Activated CD8-positive, alpha-beta memory T cell treated with anti-CD3 and anti-CD28 coated beads, Interleukin-2, amount 50 U/mL, for 48 hours (primary cell): ENCODE measurements at regions not wholly inside any gene's neighbourhood (a gene's known extent, or its start where the extent isn't known, plus 50 kb on each side); places are given as distances from the start of the nearest gene placed in this dataset.

Experiments used
- DNase-seq: peaks from one replicate; pipeline ENCODE4 v3.0.0-alpha.2; 2020

DNA sequence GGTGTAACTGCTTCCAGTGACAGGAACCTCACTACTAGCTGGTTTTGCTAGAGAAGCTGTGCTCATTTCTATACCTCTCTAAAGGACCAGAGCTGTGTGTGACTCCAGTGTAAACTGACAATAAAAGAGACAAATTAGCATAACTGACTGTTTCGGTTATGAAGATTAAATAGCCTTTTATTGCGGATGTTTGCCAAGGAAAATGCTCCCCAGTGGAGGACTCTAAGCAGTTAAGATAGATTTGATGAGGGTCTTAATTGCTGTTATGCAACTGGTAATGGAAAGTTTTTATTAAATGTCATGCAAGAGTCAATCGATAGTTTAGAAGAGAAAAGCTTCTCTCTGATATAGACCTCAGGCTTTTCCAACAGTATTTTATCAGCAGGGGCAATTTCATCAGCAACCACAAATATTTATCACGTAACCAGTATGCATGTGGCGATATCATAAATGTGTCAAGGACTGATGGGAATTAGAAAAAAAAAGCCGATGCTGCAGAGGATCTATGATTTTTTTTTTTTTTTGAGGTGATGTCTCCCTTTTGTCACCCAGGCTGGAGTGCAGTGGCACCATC, 275.2 kb upstream of the DMAC1 start:
- DNase-seq = no peak

DNA sequence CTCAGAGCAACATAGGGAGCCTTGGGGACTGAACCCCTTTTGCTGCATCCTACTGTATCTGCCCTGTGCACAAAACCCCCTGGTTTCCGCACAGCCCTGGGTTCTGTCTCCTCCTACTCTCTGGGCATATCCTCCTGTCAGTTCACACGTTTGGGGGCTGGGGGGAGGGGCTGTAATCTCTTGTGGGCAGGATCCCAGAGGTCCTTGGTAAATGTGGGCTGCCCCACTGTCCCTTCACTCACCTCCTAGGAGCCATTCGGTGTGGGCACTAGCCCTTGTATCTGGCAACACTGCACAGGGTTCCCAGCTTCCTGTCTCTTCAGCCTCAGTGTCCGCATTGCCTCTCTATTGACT, 271.8 kb upstream of the DMAC1 start:
- no peak for DNase-seq

DNA sequence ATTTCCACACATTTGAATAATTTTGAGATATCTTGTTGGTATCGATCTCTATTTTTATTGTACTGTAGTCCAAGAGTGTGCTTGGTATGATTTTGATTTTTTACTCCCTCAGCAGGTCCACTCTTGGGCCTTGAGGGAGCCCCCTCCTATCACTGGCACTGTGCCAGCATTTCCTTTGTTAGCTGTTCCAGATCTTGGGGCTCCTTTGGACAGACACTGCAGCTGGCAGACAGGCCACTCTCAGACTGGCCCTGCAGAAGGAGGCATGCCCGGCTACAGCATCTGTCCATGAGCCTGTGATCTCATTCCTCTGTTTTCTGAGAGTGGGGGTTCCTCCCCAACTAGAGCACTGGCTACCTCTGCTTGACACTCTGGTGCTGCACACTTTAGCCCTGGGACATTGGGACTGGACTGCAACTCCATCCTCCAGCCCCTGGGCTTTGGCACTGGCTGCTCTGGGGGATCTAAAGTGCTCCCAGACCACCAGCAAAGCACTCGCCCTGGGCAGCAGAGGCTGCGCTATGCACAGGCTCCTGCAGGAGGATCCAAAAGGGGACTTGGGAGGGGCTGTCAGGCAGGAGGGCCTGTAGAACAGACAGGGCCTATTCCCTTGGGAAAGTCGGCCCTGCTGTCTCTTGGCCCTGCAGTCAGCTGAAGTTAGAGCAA, 271.3 kb upstream of the DMAC1 start:
- DNase-seq = no peak

DNA sequence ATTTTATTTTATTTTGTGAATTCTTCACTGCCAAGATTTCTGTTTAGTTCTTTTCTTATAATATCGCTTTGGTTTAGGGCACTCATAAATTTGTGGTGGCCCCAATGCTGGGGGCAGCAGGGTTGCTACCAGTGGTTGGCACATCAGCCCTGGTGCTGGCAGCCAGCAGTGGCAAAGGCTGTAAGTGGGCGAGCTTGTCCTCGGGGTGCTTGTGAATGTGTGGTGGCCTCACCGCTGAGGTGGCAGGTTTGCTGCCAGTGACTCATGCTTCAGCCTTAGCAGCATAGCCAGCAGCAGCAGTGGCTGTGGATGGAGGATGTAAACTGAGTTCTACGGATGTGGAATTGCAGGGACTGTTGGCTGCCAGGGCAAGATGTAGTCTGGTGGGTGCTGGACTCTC, 262.9 kb upstream of the DMAC1 start:
- DNase-seq = no peak

DNA sequence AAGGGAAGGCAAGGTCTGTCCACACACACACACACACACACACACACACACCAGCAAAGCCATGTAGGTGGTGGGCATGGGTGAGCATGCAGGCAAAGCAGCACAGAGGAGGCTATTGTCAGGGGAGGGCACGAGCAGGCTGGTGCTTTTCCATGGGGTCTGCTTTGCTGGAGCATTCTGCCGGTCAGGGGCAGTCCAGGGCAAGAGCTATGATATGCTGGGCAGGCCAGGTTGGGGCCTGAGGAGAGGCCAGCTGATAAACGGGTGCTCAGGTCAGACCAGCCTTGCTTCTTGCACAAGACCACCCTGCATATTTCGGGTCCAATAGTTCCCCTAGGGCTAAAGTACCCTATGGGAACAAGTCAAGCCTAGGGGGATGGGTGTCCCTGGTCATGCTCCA, 253.9 kb upstream of the DMAC1 start:
- no peak for DNase-seq

DNA sequence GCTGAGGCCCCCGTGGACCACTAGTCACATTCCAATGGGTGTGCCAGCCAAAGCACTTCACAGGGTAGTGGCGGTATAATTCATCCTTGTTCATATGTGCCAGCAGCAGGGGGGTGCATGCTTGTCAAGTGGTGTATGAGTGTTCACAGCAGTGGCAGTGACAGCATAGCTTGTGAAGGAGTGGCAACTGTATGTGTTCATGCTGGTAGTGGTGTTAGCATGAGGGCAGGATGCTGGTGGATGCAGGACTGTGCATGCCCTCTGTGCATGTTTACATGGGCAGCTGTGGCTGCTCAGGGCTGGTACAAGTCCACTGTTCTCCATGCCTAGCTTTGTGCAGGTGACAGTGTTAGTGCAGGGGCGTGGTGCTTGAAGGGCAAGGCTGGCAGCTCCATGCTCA, 253.4 kb upstream of the DMAC1 start:
- peak; percentile 42 for DNase-seq

DNA sequence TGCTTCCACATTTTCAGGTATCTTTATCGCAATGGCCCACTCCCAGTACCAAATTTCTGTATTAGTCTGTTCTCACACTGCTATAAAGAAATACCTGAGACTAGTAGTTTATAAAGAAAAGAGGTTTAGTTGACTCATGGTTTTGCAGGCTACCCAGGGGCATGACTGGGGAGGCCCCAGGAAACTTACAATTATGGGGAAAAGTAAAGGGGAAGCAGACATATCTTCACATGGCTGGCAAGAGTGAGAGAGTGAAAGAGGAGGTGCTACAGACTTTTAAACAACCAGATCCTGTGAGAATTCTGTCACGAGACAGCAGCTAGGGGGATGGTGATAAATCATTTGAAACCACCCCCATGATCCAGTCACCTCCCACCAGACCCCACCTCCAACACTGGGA, 238.2 kb upstream of the DMAC1 start:
- DNase-seq = no peak

DNA sequence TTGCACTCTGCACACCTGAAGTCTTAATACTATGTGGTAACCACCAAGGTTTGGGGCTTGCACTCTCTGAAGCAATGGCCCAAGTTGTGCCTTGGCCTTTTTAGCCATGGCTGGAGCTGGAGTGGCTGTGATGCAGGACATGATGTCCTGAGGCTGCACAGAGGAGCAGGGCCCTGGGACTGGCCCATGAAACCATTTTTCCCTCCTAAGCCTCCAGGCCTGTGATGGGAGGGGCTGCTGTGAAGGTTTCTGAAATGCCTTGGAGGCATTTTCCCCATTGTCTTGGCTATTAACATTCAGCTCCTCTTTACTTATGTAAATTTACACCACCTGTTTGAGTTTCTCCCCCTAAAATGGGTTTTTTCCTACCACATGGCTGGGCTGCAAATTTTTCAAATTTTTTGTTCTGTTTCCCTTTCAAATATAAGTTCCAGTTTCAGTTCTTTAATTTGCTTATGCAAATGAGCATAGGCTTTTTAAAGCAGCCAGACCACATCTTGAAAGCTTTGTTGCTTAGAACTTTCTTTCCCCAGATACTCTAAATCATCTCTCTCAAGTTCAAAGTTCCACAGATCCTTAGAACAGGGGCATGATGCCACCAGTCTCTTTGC, 237.4 kb upstream of the DMAC1 start:
- no peak for DNase-seq

DNA sequence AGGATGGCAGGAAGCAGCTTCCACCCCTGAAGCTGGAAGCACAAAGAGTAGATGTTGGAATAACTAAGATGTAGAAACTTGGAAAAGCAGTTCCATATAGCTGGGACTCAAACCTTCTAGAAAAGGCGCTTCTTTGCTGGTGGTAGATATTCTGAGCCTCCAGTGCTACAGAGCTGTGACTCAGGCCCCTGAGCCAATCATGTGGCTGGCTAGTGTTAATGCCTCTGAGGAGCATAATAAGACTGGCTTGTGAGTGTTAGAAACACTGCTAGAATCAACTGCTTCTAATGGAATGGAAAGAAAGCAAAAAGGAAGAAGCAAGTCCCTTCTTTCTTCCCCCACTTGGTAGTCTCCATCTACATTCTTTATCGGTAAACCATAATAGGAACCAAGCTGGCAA, 234.2 kb upstream of the DMAC1 start:
- DNase-seq = no peak

DNA sequence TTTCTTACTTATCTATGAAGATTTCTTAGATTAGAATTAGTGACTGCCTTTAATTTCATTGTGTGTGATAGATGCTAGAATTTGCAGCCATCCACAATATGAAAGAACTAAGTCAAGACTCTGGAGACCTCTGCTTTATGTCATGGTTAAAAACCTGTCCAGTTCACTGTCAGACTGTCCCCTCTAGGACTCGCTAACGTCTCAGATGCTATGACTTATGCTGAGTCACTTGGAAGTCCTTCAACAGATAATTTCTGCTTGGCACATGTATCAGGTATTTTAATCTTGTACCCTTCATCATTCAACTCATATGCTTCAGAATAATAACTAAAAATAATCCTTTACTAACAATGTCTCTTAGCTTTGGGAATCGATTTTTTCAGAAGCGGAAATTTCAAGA, 230.5 kb upstream of the DMAC1 start:
- DNase-seq = no peak

DNA sequence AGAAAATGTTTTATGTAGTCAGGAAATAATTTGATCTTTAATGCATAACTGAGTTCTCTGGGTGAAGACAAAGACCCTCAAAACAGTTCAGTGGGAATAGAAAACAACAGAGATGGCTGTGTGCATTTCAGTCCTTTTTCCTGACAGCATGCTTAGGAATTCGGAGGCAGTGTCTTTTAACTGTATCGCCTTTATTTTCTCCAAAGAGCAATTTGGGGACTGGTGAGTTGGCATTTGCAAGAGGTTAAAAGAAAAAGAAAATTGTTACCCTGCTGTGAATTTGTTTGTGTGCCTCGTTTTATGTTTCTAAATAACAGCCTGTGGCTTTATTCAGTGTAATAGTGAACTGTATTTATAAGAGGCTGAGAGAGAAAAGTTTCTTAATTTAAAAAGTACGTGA, 227.8 kb upstream of the DMAC1 start:
- DNase-seq = no peak

DNA sequence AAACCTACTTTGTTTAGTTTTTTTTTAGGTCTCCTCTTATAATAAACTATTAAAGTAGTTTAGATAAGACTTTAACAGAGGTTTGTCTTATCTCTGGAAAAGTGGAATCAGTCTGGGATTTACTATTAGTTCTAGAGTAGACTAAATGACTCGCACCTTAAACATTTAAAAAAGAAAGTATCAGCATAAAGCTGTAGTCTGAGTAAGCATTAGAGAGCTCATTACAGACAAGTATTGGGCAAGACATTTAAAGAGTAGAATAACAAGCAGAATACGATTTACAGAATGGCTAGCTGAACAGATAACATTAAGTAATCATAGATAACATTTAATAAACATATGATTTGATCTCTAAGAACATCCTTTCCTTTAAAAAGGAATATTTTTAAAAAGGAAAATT, 226.0 kb upstream of the DMAC1 start:
- no peak for DNase-seq

DNA sequence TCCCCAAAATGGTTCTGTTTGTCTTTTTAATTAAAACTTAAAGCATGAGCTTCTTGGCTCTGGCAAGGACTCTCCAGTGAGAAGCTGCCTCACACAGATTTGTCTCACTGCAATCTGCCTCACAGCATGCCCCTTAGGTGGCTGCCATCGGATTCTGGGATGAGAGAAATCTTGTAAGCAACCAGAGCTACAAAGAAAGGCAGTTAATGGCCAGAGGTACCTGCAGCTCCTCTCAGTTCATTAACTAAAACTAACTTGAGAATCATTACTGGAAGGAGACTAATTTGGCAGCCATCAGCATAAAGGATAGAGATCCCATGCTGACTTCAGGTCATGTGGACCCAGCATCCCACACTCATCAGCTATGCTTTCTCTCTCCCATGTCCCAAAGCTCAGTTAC, 220.6 kb upstream of the DMAC1 start:
- no peak for DNase-seq

DNA sequence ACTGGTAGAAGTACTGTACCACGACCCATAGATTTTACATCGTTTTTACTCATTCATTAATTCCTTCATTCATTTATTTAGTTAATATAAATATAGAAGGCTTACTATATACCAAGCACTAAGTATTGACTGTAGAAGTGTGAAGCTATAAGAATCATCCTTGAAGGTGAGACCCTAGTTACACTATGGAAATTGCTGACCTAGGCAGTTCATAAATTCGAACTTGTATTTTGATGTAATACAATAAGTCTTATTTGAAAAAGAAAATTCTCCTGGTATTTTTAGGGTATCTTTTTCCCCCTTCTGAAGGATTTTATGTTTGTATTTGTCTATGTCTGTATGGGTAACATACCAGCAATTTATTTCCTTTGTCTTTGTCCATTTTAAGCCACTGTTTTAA, 220.1 kb upstream of the DMAC1 start:
- DNase-seq = no peak

DNA sequence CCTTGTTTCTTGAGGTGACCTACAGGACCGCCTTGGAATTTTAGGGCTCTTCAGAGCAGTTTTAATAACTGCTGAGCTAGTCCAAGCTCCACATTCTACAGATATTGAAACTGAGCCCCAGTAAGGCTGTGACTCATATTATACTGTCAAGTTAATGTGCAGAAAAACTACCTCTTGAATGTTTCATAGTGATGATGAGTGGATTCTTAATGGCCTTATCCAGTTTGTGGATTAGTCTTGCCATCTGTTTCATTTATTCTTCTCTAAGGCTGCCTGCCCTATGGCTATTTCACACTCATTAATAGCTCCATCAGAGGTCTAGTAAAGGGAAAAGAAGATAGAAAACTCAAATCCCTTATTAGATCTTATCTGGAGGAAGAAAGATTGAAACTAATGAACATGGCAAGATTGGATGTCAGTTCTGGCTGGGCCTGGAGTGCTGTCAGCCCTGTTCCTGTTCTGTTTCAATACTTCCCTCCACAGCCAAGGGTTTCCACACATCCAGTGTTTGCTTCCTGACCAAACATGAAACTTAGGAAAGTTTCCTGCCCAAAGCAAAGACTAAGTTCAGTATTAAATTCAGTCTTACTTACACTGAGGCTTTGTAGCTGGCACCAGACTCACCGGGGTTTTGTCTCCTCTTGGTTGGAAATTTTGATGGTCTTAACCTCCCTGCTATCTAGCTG, 215.6 kb upstream of the DMAC1 start:
- DNase-seq = no peak

DNA sequence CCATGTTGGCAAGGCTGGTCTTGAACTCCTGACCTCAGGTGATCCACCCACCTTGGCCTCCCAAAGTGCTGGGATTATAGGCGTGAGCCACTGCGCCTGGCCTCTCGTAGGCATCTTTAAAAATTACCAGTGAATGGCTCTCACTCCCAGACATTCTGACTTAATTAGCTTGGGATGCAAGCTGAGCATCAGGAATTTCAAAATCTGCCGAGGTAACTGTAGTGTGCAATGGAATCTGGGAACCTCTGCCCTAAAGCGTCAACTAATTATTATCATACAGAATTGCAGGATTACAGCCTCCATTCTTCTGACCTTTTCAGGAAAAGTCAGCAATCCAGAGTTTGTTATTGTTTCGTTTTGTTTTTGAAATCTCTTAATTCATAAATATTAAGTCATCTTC, 213.4 kb upstream of the DMAC1 start:
- DNase-seq = no peak

DNA sequence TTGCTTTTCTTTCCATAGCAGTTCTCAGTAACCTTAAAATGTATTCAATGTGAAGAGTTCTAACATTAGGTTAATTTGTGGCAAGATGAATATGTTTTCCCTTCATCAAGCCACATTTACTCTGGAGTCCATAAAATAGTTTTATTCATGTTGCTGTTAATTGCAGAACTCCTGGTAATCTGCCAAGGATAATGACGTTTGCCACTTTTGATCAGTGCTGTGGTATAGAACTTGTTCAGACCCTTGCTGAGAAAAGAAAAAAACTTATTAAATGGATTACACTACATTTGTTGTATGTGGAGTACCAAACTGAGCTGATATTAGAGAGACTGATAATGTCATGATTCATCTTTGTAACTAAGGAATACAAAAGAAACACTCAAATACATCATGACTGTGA, 212.4 kb upstream of the DMAC1 start:
- no peak for DNase-seq

DNA sequence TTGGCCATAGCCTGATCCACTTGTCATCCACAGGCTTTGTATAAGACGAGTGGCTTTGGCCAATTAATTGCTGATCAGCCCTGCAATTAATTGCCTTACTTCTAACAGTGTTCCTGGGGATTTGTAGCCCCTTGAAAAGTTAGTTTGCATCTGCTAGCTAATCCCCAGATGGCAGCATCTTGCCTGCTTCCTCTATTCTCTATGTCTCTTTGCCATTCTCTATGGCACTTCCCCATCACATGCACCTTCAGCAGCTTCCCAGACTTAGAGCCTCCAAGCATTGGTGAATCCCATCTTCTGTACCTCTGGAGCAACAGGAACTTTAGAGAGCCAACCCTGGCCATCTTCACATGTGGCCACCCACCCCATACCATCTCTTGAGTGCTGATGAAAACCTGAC, 197.0 kb upstream of the DMAC1 start:
- no peak for DNase-seq

DNA sequence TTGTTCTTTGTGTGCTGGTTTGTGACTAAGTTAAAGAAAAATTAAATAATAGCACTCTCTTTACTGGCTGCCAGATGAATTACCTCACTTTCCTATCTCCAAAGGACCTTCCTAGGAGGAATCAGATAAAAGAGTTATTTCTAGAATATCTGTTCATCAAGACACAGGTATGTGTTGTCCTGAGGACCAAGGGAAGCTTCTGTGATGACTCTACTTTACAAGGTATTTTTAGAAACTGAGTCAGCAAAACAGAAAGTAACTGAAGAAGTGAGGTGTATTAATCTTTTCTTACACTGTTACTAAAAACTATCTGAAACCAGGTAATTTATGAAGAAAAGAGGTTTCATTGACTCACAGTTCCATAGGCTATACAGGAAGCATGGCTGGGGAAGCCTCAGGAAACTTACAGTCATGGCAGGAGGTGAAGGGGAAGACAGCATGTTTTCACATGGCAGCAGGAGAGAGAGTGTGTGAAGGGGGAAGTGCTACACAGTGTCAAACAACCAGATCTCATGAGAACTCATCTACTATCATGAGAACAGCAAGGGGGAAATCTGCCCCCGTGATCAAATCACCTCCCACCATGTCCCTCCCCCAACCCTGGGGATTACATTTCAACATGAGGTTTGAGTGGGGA, 189.2 kb upstream of the DMAC1 start:
- no peak for DNase-seq

DNA sequence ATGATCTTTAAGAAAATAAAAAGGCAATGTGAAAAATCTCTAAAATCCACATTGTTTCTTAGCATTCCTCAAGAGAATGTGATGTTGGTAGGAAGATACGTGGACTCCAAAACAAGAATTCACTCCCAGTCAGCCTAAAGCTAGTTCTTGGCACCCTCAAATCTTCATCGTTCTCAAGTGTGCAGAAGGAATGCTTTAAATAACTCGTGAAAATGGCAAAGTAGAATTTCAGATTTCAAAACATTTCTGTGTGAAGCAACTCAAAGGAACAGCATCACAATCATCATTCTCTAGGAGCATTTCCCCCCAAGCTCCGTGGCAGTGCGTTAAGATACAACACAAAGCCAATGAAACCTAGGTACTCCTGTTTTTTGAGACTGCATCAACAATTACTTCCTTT, 185.1 kb upstream of the DMAC1 start:
- no peak for DNase-seq

DNA sequence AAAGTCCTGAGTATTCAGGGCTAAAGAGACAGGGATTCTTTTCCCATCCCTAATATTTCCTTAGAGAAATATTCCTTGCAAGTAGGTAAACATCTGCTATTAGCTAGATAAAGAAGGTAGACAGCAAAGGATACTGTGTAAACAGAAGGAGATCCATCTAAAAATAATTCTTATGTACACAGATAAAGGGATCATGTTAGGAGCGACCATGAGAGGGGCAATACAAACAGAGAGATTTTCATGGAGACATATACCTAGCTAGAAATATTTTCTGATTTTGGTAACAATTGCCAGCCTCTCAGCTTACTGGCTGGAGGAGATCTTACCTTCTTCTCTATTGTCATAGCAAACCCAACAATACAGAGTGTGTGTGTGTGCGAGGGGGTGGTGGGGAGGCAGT, 184.6 kb upstream of the DMAC1 start:
- no peak for DNase-seq

DNA sequence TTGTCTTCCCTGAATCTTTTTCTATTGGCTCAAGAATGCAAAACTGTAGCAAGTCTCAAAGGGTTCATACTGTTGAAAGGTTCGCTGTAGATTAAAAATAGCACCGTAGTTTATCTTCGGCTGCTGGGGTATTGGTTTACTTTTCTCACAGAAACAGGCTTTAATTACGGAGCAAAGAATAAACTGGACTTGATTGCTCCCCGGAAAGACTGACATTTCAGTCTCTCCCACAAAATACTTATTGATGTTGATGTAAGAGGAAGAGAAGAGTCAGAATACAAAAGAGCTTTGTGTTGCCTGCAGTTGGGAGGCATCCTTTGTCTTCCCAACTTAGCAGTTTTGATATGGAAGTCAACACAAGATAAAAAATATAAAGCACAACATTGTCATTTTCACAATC, 183.9 kb upstream of the DMAC1 start:
- no peak for DNase-seq

DNA sequence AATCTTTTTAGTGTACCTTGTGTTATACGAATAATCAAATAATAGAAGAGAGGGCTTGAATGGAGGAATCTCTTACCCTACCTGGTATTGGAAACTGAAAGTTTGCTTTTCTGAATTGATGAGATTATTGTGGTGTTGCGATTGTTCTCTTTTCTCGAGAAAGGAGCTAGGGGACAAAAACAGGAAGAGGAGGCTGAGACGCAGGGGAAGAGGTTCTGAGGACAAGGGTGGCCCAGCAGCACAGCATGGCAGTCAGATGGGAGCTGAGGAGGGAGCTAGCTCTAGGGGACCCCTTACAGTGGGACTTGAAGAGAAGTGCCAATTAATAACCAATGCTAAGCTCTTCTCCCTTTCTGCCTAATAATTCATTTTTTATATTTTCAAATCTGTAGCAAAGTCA, 183.3 kb upstream of the DMAC1 start:
- no peak for DNase-seq

DNA sequence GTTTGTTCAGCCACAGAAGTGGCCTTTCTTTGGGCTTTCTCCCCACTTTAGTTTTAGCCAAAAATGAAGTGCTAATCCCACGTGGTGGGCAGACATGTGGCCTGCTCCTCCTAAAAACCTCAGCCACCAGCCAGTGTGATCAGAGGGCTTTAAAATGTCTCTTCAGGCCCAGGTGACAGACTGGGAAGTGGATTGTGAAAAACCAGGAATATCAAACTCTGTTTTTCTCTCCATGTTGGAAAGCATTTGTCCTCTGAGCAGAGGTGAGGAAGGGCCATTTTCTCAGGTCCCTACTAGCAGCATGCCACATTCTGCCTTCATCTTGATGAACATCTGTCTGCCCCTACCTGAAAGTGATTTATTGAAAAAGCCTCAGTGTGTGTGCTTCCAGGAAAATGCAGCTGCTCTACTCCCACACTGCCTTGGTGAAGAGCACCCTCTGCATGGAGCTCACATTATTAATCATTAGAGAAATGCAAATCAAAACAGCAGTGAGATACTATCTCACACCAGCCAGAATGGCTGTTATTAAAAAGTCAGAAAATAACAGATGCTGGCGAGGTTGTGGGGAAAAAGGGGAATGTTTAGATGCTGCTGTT, 181.2 kb upstream of the DMAC1 start:
- no peak for DNase-seq
